CD8-positive, alpha-beta memory T cell (primary cell): ENCODE measurements at regions not wholly inside any gene's neighbourhood (a gene's known extent, or its start where the extent isn't known, plus 50 kb on each side); places are given as distances from the start of the nearest gene placed in this dataset.

Experiments used
- CTCF ChIA-PET: fragments of 350-600 bp; sonication (Branson Sonifier 250); formaldehyde crosslinking; loops from one replicate; lab custom pipeline; 2021; ENCODE audit warnings: antibody characterized with exemption; lab: Charles Lee
- POLR2A ChIA-PET: fragments of 350-600 bp; sonication (Branson Sonifier 250); formaldehyde crosslinking; loops from one replicate; lab custom pipeline; 2021; ENCODE audit warnings: antibody characterized with exemption; lab: Charles Lee
- DNase-seq, 5 donors: peaks; one replicate each; pipeline versions ENCODE4 v3.0.0 to v3.0.0-alpha.2; 2020 to 2022; ENCODE audit warnings: mixed read lengths in 1 of 5
- H3K27ac ChIP-seq: one replicate; pipeline ENCODE4 v1.7.0; 2013; ENCODE audit warnings: low read depth, mild to moderate bottlenecking, low read length, moderate library complexity
- H3K27me3 ChIP-seq: 2 replicates; pipeline ENCODE4 v1.7.0; 2013; ENCODE audit warnings: low read length, mild to moderate bottlenecking; ENCODE audit not compliant: insufficient read depth, poor library complexity, severe bottlenecking
- H3K36me3 ChIP-seq: 2 replicates; pipeline ENCODE4 v1.7.0; 2013; ENCODE audit warnings: mild to moderate bottlenecking, low read length, moderate library complexity; ENCODE audit not compliant: insufficient read depth
- H3K4me1 ChIP-seq: 2 replicates; pipeline ENCODE4 v1.7.0; 2013; ENCODE audit warnings: mild to moderate bottlenecking, low read length, moderate library complexity; ENCODE audit not compliant: insufficient read depth
- H3K4me3 ChIP-seq: 2 replicates; pipeline ENCODE4 v1.7.0; 2013; ENCODE audit warnings: mild to moderate bottlenecking, low read length
- H3K9me3 ChIP-seq: 2 replicates; pipeline ENCODE4 v1.7.0; 2013; ENCODE audit warnings: mild to moderate bottlenecking, low read length
- H3K27ac Mint-ChIP-seq, 8 donors: one replicate each; pipeline ENCODE4 v1.8.0; 2020 to 2021; ENCODE audit warnings: mixed read lengths in 8 of 8, mild to moderate bottlenecking in 6 of 8, inconsistent platforms in 3 of 8, moderate library complexity in 3 of 8
- H3K27me3 Mint-ChIP-seq, 2 donors: one replicate each; pipeline ENCODE4 v1.8.0; 2020 to 2021; ENCODE audit warnings: mixed read lengths in 2 of 2, mild to moderate bottlenecking in 1 of 2, moderate library complexity in 1 of 2
- H3K36me3 Mint-ChIP-seq, 3 donors: one replicate each; pipeline ENCODE4 v1.8.0; 2020 to 2021; ENCODE audit warnings: mixed read lengths in 3 of 3, inconsistent platforms in 1 of 3, mild to moderate bottlenecking in 1 of 3
- H3K4me1 Mint-ChIP-seq, 3 donors: one replicate each; pipeline ENCODE4 v1.8.0; 2020 to 2021; ENCODE audit warnings: mixed read lengths in 3 of 3, inconsistent platforms in 1 of 3, mild to moderate bottlenecking in 1 of 3
- H3K4me3 Mint-ChIP-seq, 7 donors: one replicate each; pipeline ENCODE4 v1.8.0; 2020 to 2021; ENCODE audit warnings: mixed read lengths in 7 of 7, mild to moderate bottlenecking in 6 of 7, moderate library complexity in 4 of 7, inconsistent platforms in 2 of 7
- H3K9me3 Mint-ChIP-seq, 5 donors: one replicate each; pipeline ENCODE4 v1.8.0; 2020 to 2022; ENCODE audit warnings: mixed read lengths in 5 of 5, mild to moderate bottlenecking in 3 of 5, moderate library complexity in 2 of 5, inconsistent platforms in 1 of 5

DNA sequence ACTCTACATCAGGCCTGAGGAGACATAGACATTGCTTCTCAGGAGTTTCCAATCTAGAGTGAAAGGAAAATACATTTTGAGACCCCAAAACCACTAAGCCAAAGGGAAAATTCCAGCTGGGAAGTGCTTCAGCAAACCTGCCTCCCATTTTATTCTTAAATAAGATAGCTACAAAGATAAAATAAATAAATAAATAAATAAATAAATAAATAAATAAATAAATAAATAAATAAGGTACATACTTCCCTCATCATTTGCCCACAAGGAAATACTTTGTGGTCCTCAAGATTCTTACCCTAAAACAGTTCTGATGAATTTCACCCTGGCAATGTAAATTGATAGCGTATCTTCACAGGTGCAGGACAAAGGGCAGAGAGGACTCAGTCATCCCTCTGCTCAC lies 474.0 kb upstream of the ROBO1 start:
- Histone ChIP-seq H3K27me3 (no peaks in the 10 kb centered on the region), H3K27ac (no peak overlapping the region), H3K4me1 (no peaks in the 10 kb centered on the region), H3K4me3 (no peak overlapping the region), H3K36me3 (no peaks in the 10 kb centered on the region), H3K9me3 (no peaks in the 10 kb centered on the region)
- H3K4me3 Mint-ChIP-seq = no peak overlapping the region
- no peaks in the 10 kb centered on the region for H3K36me3 Mint-ChIP-seq
- no peak for DNase-seq
- H3K4me1 Mint-ChIP-seq = no peaks in the 10 kb centered on the region
- H3K9me3 Mint-ChIP-seq = peaks cover 2 to 34% (median 16%) of the 10 kb centered on the region in 5 donors
- no peaks in the 10 kb centered on the region for H3K27me3 Mint-ChIP-seq
- POLR2A ChIA-PET = no interaction called here
- no peak overlapping the region for H3K27ac Mint-ChIP-seq
- CTCF ChIA-PET = no interaction called here

DNA sequence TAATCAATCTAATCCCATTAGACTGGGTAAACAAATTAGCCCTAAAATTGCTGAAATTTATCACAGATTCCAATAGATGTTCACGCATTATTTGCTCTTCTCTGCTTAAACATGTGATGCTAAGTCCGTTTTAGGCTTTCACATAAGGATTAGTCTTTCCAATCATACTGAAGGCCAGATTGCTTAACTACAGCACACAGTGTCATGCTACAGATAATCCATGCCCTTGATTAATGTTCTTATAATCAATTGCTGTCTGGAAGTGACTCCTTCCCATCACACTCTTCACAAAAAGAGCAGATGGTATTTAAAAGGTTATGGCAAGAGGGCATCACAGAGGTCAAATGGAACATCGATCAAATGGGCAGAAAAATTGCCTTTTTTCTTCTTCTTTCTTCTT lies 471.5 kb upstream of the ROBO1 start:
- Histone ChIP-seq H3K9me3 (no peaks in the 10 kb centered on the region), H3K4me3 (no peak overlapping the region), H3K27me3 (no peaks in the 10 kb centered on the region), H3K36me3 (no peaks in the 10 kb centered on the region), H3K4me1 (no peaks in the 10 kb centered on the region), H3K27ac (no peak overlapping the region)
- DNase-seq = no peak
- H3K4me3 Mint-ChIP-seq = no peak overlapping the region
- H3K4me1 Mint-ChIP-seq = no peaks in the 10 kb centered on the region
- ChIA-PET CTCF (no interaction called here), POLR2A (no interaction called here)
- no peaks in the 10 kb centered on the region for H3K27me3 Mint-ChIP-seq
- H3K9me3 Mint-ChIP-seq = peaks cover 0 to 32% (median 10%) of the 10 kb centered on the region in 5 donors
- no peak overlapping the region for H3K27ac Mint-ChIP-seq
- no peaks in the 10 kb centered on the region for H3K36me3 Mint-ChIP-seq

DNA sequence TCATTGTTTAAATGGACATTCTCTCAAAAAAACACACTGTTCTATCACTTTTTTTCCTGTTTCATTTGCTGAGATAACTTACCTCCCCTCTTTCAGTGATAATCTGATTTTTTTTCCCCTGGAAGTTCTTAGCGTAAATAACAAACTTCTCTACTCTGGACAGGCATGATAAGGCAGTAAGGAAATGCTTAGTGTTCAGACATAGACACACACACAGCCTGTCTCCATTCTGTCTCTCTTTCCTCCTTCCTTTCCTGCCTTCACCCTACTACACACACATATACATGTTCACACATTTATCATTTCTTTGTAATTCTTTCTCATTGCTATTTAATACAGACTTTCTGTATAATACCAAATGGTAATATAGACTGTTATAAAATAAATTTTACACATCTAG lies 470.8 kb upstream of the ROBO1 start:
- Histone ChIP-seq H3K9me3 (no peaks in the 10 kb centered on the region), H3K36me3 (no peaks in the 10 kb centered on the region), H3K27me3 (no peaks in the 10 kb centered on the region), H3K4me1 (no peaks in the 10 kb centered on the region), H3K4me3 (no peak overlapping the region), H3K27ac (no peak overlapping the region)
- POLR2A ChIA-PET = no interaction called here
- Mint-ChIP-seq H3K27me3 (no peaks in the 10 kb centered on the region), H3K36me3 (no peaks in the 10 kb centered on the region), H3K4me3 (no peak overlapping the region), H3K27ac (no peak overlapping the region), H3K9me3 (peaks cover 0 to 27% (median 10%) of the 10 kb centered on the region in 5 donors), H3K4me1 (no peaks in the 10 kb centered on the region)
- CTCF ChIA-PET = no interaction called here
- DNase-seq = no peak

DNA sequence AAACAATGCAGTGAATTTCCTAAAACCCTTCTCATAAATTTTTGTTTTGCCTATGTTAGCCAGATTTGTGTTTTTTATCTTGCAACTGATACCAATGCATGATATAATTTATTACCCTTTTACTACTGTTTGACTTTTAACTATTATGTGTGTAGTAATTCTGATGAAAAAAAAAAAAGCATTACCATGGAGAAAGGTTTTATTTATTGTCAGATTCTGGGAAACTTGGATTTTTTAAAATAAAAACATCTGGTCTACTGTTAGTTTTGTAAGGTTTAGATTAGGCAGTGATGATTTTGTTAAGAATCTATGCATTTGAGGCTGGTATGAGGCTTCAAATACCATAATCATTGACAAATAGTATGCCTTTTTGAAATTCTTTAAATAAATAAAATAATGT lies 470.4 kb upstream of the ROBO1 start:
- Histone ChIP-seq H3K36me3 (no peaks in the 10 kb centered on the region), H3K9me3 (no peaks in the 10 kb centered on the region), H3K27ac (no peak overlapping the region), H3K4me3 (no peak overlapping the region), H3K4me1 (no peaks in the 10 kb centered on the region), H3K27me3 (no peaks in the 10 kb centered on the region)
- Mint-ChIP-seq H3K27me3 (no peaks in the 10 kb centered on the region), H3K9me3 (peaks cover 0 to 26% (median 10%) of the 10 kb centered on the region in 5 donors), H3K4me1 (no peaks in the 10 kb centered on the region), H3K27ac (no peak overlapping the region), H3K36me3 (no peaks in the 10 kb centered on the region), H3K4me3 (no peak overlapping the region)
- no peak for DNase-seq
- CTCF ChIA-PET = no interaction called here
- POLR2A ChIA-PET = no interaction called here

GRCh38 chr3:80234706-80235105 lies 466.9 kb upstream of the ROBO1 start:
- CTCF ChIA-PET = no interaction called here

GRCh38 chr3:80233576-80233975 lies 465.8 kb upstream of the ROBO1 start:
- H3K4me1 Mint-ChIP-seq = no peaks in the 10 kb centered on the region
- H3K27ac Mint-ChIP-seq = no peak overlapping the region
- CTCF ChIA-PET = no interaction called here
- H3K4me3 ChIP-seq = no peak overlapping the region
- no peak overlapping the region for H3K4me3 Mint-ChIP-seq
- POLR2A ChIA-PET = no interaction called here
- H3K36me3 ChIP-seq = no peaks in the 10 kb centered on the region
- H3K27ac ChIP-seq = no peak overlapping the region
- H3K36me3 Mint-ChIP-seq = no peaks in the 10 kb centered on the region
- H3K27me3 Mint-ChIP-seq = no peaks in the 10 kb centered on the region
- no peak for DNase-seq
- H3K9me3 ChIP-seq = no peaks in the 10 kb centered on the region
- peaks cover 0 to 25% (median 4%) of the 10 kb centered on the region in 5 donors for H3K9me3 Mint-ChIP-seq
- H3K27me3 ChIP-seq = no peaks in the 10 kb centered on the region
- H3K4me1 ChIP-seq = no peaks in the 10 kb centered on the region

More at GRCh38 chr3:80234706-80235105, 466.9 kb upstream of the ROBO1 start:
- POLR2A ChIA-PET = no interaction called here
- Mint-ChIP-seq H3K27me3 (no peaks in the 10 kb centered on the region), H3K36me3 (no peaks in the 10 kb centered on the region), H3K9me3 (peaks cover 0 to 21% (median 6%) of the 10 kb centered on the region in 5 donors), H3K4me1 (no peaks in the 10 kb centered on the region), H3K27ac (no peak overlapping the region), H3K4me3 (no peak overlapping the region)
- no peak overlapping the region for H3K27ac ChIP-seq
- H3K4me3 ChIP-seq = no peak overlapping the region
- H3K4me1 ChIP-seq = no peaks in the 10 kb centered on the region
- no peak for DNase-seq
- no peaks in the 10 kb centered on the region for H3K36me3 ChIP-seq
- no peaks in the 10 kb centered on the region for H3K27me3 ChIP-seq
- no peaks in the 10 kb centered on the region for H3K9me3 ChIP-seq

- ChIA-PET POLR2A (no interaction called here), CTCF (no interaction called here)
- Mint-ChIP-seq H3K27me3 (no peaks in the 10 kb centered on the region), H3K4me1 (no peaks in the 10 kb centered on the region), H3K9me3 (peaks cover 0 to 30% (median 4%) of the 10 kb centered on the region in 5 donors), H3K36me3 (no peaks in the 10 kb centered on the region), H3K27ac (no peak overlapping the region), H3K4me3 (no peak overlapping the region)
- Histone ChIP-seq H3K36me3 (no peaks in the 10 kb centered on the region), H3K27ac (no peak overlapping the region), H3K9me3 (no peaks in the 10 kb centered on the region), H3K4me3 (no peak overlapping the region), H3K4me1 (no peaks in the 10 kb centered on the region), H3K27me3 (no peaks in the 10 kb centered on the region)
- DNase-seq = no peak
Observed at GRCh38 chr3:80232760-80233159, 465.0 kb upstream of the ROBO1 start.

GRCh38 chr3:80230962-80231361 lies 463.2 kb upstream of the ROBO1 start:
- Histone ChIP-seq H3K27ac (no peak overlapping the region), H3K4me3 (no peak overlapping the region), H3K27me3 (no peaks in the 10 kb centered on the region), H3K36me3 (no peaks in the 10 kb centered on the region), H3K4me1 (no peaks in the 10 kb centered on the region), H3K9me3 (no peaks in the 10 kb centered on the region)
- Mint-ChIP-seq H3K27me3 (no peaks in the 10 kb centered on the region), H3K4me1 (no peaks in the 10 kb centered on the region), H3K27ac (no peak overlapping the region), H3K9me3 (peaks cover 1 to 24% (median 6%) of the 10 kb centered on the region in 5 donors), H3K36me3 (no peaks in the 10 kb centered on the region), H3K4me3 (no peak overlapping the region)
- no peak for DNase-seq
- POLR2A ChIA-PET = no interaction called here
- CTCF ChIA-PET = no interaction called here

GRCh38 chr3:80227216-80227615 lies 459.4 kb upstream of the ROBO1 start:
- peaks cover 1 to 26% (median 15%) of the 10 kb centered on the region in 5 donors for H3K9me3 Mint-ChIP-seq
- Histone ChIP-seq H3K4me1 (no peaks in the 10 kb centered on the region), H3K36me3 (no peaks in the 10 kb centered on the region), H3K27ac (no peak overlapping the region), H3K9me3 (no peaks in the 10 kb centered on the region), H3K27me3 (no peaks in the 10 kb centered on the region), H3K4me3 (no peak overlapping the region)
- H3K4me1 Mint-ChIP-seq = no peaks in the 10 kb centered on the region
- no peak overlapping the region for H3K4me3 Mint-ChIP-seq
- ChIA-PET POLR2A (no interaction called here), CTCF (no interaction called here)
- DNase-seq = no peak
- H3K27ac Mint-ChIP-seq = no peak overlapping the region
- H3K27me3 Mint-ChIP-seq = no peaks in the 10 kb centered on the region
- peaks cover 0 to 3% (median 0%) of the 10 kb centered on the region in 3 donors for H3K36me3 Mint-ChIP-seq
